ENCODE measurements at regions not wholly inside any gene's neighbourhood (a gene's known extent, or its start where the extent isn't known, plus 50 kb on each side); places are given as distances from the start of the nearest gene placed in this dataset.
A peak's percentile ranks its signal among the peaks of the same experiment; 100 is the strongest.

GRCh38 chr6:144449911-144450597 is 164.9 kb downstream of the UTRN start:
- no peak overlapping the region for H3K4me3 ChIP-seq
- ATAC-seq (no peak), DNase-seq (no peak)
- H3K27me3 ChIP-seq (ENCODE audit: low read depth): no peaks in the 10 kb centered on the region
- no peaks in the 10 kb centered on the region for H3K4me1 ChIP-seq
- intact Hi-C loops (cut with DNase I): no loop called here
- H3K27ac ChIP-seq: no peak overlapping the region
- peaks cover 98% of the 10 kb centered on the region for H3K36me3 ChIP-seq
- TF ChIP-seq CTCF (IDR thresholded peaks at IDR 0.05): no peak
- H3K9me3 ChIP-seq: no peaks in the 10 kb centered on the region

- intact Hi-C loops (cut with DNase I): no loop called here
- H3K27ac ChIP-seq: no peak overlapping the region
- H3K36me3 ChIP-seq: peaks cover 87% of the 10 kb centered on the region
- H3K4me3 ChIP-seq: no peak overlapping the region
- DNase-seq: no peak
- no peak for TF ChIP-seq CTCF (IDR thresholded peaks at IDR 0.05)
- no peaks in the 10 kb centered on the region for H3K27me3 ChIP-seq (ENCODE audit: low read depth)
- H3K9me3 ChIP-seq: no peaks in the 10 kb centered on the region
- H3K4me1 ChIP-seq: no peaks in the 10 kb centered on the region
- ATAC-seq: peak; percentile 27 to 56
These were observed 175.4 kb downstream of the UTRN start for GRCh38 chr6:144460327-144461095.

GRCh38 chr6:144462058-144462457 is 176.9 kb downstream of the UTRN start:
- no peaks in the 10 kb centered on the region for H3K27me3 ChIP-seq (ENCODE audit: low read depth)
- peaks cover 94% of the 10 kb centered on the region for H3K36me3 ChIP-seq
- DNase-seq (no peak), ATAC-seq (no peak)
- H3K27ac ChIP-seq: no peak overlapping the region
- H3K9me3 ChIP-seq: no peaks in the 10 kb centered on the region
- no peaks in the 10 kb centered on the region for H3K4me1 ChIP-seq
- no peak for TF ChIP-seq CTCF (IDR thresholded peaks at IDR 0.05)
- H3K4me3 ChIP-seq: no peak overlapping the region
- intact Hi-C loops (cut with DNase I): no loop called here

- intact Hi-C loops (cut with DNase I): no loop called here
- no peak for ATAC-seq
- DNase-seq: no peak
- Histone ChIP-seq H3K27me3 (ENCODE audit: low read depth) (no peaks in the 10 kb centered on the region), H3K36me3 (peaks cover 63% of the 10 kb centered on the region), H3K9me3 (no peaks in the 10 kb centered on the region), H3K4me1 (peaks cover 4% of the 10 kb centered on the region), H3K27ac (no peak overlapping the region), H3K4me3 (no peak overlapping the region)
- TF ChIP-seq CTCF (IDR thresholded peaks at IDR 0.05): no peak
These were observed 181.6 kb downstream of the UTRN start for GRCh38 chr6:144466716-144467115.

GRCh38 chr6:144467172-144467762 is 182.1 kb downstream of the UTRN start:
- Histone ChIP-seq H3K36me3 (peaks cover 57% of the 10 kb centered on the region), H3K4me1 (peaks cover 4% of the 10 kb centered on the region), H3K4me3 (no peak overlapping the region), H3K27me3 (ENCODE audit: low read depth) (no peaks in the 10 kb centered on the region), H3K9me3 (no peaks in the 10 kb centered on the region), H3K27ac (no peak overlapping the region)
- intact Hi-C loops (cut with DNase I): no loop called here
- ATAC-seq: no peak
- DNase-seq: no peak
- TF ChIP-seq CTCF (IDR thresholded peaks at IDR 0.05): no peak
